GM12878 (cell line): ENCODE measurements at regions not wholly inside any gene's neighbourhood (a gene's known extent, or its start where the extent isn't known, plus 50 kb on each side); places are given as distances from the start of the nearest gene placed in this dataset.

ENCODE experiments used
- ATAC-seq: fragments of 200-7000 bp; cut with Tn5 transposase; 3 replicates; pipeline ENCODE4 v1.9.1; 2020; ENCODE audit warnings: mild to moderate bottlenecking, moderate library complexity
- BruUV-seq: library from RNA; stranded (reverse); fragments of 400-500 nt; replicated peaks from 2 replicates; lab custom pipeline; 2021; lab: Mats Ljungman, UMichigan
- CTCF ChIA-PET: fragments of 300-600 bp; sonication (Branson Sonifier 250); formaldehyde crosslinking; extraction: SDS; loops from one replicate; lab custom pipeline; 2021; ENCODE audit warnings: inconsistent platforms; lab: Yijun Ruan, JAX
- POLR2A ChIA-PET: fragments of 350-600 bp; formaldehyde crosslinking; extraction: SDS; loops from one replicate; lab custom pipeline; 2021; ENCODE audit warnings: inconsistent platforms; lab: Charles Lee
- RAD21 ChIA-PET: fragments of 300-600 bp; sonication (Branson Sonifier 250); formaldehyde crosslinking; loops from one replicate; lab custom pipeline; 2023; ENCODE audit warnings: antibody characterized with exemption; ENCODE audit not compliant: unreplicated experiment; lab: Charles Lee
- SMC1A ChIA-PET: fragments of 300-600 bp; sonication (Branson Sonifier 250); formaldehyde crosslinking; loops from one replicate; lab custom pipeline; 2023; ENCODE audit not compliant: unreplicated experiment, uncharacterized antibody; lab: Charles Lee
- DNase-seq: peaks from one replicate; pipeline ENCODE4 v3.0.0-alpha.2; 2011; ENCODE audit warnings: low read depth, low spot score
- FAIRE-seq: peaks from 3 replicates; lab custom pipeline; 2011; peaks lifted over from hg19 to GRCh38; lab: Jason Lieb, UNC
- H2AFZ ChIP-seq: 2 replicates; pipeline ENCODE4 v1.6.0; 2011; ENCODE audit warnings: low read depth, low read length, control low read depth; ENCODE audit not compliant: control insufficient read depth
- H3K27ac ChIP-seq: 2 replicates; pipeline ENCODE4 v1.5.1; 2011; ENCODE audit warnings: control low read depth; ENCODE audit not compliant: control insufficient read depth, insufficient read depth
- H3K27me3 ChIP-seq, 2 experiments: replicated peaks in 1 of 2; 2 replicates each; pipeline versions ENCODE4 v1.6.0 to v1.6.1; 2011; ENCODE audit warnings: low read length in 1 of 2; ENCODE audit not compliant: control insufficient read depth in 2 of 2, insufficient read depth in 2 of 2
- H3K36me3 ChIP-seq, 2 experiments: 2 replicates each; pipeline ENCODE4 v1.5.1; 2011; ENCODE audit warnings: low read length in 1 of 2; ENCODE audit not compliant: control insufficient read depth in 2 of 2, insufficient read depth in 2 of 2
- H3K4me1 ChIP-seq: 2 replicates; pipeline ENCODE4 v1.6.1; 2011; ENCODE audit warnings: mild to moderate bottlenecking, low read length, moderate library complexity, mixed read lengths; ENCODE audit not compliant: control insufficient read depth, insufficient read depth
- H3K4me2 ChIP-seq: 2 replicates; pipeline ENCODE4 v1.6.0; 2011; ENCODE audit warnings: control low read depth; ENCODE audit not compliant: control insufficient read depth, insufficient read depth
- H3K4me3 ChIP-seq: fragments of 200-600 bp; sonication (generic); 2 replicates; pipeline ENCODE4 v1.5.1; 2016
- H3K79me2 ChIP-seq: 2 replicates; pipeline ENCODE4 v1.6.0; 2011; ENCODE audit warnings: low read length; ENCODE audit not compliant: control insufficient read depth, insufficient read depth
- H3K9ac ChIP-seq: 2 replicates; pipeline ENCODE4 v1.8.0; 2011; ENCODE audit warnings: low read length, control low read depth, mixed read lengths; ENCODE audit not compliant: control insufficient read depth, insufficient read depth
- H3K9me3 ChIP-seq: replicated peaks from 3 replicates; pipeline ENCODE4 v1.5.1; 2011; ENCODE audit warnings: mild to moderate bottlenecking, low read length; ENCODE audit not compliant: control insufficient read depth, insufficient read depth
- H4K20me1 ChIP-seq: 2 replicates; pipeline ENCODE4 v1.6.0; 2011; ENCODE audit not compliant: control insufficient read depth, insufficient read depth
- BCL11A ChIP-seq: IDR thresholded peaks from 2 replicates; pipeline ENCODE4 v1.6.1; 2011; ENCODE audit warnings: low read depth, low read length
- BRCA1 ChIP-seq: IDR thresholded peaks from 2 replicates; pipeline ENCODE4 v1.6.1; 2011; ENCODE audit warnings: low read depth, low read length, improper control_type of control experiment
- CUX1 ChIP-seq: IDR thresholded peaks from 2 replicates; pipeline ENCODE4 v1.6.1; 2012; ENCODE audit warnings: improper control_type of control experiment, low read depth, low read length; ENCODE audit not compliant: insufficient replicate concordance
- IRF4 ChIP-seq: IDR thresholded peaks from 2 replicates; pipeline ENCODE4 v1.6.1; 2011; ENCODE audit warnings: low read depth, low read length
- KLF5 ChIP-seq: fragments of 450-650 bp; IDR thresholded peaks from 2 replicates; pipeline ENCODE4 v1.6.1; 2014; ENCODE audit warnings: mild to moderate bottlenecking; ENCODE audit not compliant: partially characterized antibody
- MTA3 ChIP-seq: IDR thresholded peaks from 2 replicates; pipeline ENCODE4 v1.6.1; 2012; ENCODE audit warnings: low read length, inconsistent platforms, borderline replicate concordance
- NR2C2 ChIP-seq: IDR thresholded peaks from 2 replicates; pipeline ENCODE4 v1.6.1; 2011; ENCODE audit warnings: borderline replicate concordance, low read depth; ENCODE audit not compliant: control insufficient read depth, insufficient read length
- PAX8 ChIP-seq: fragments of 450-650 bp; IDR thresholded peaks from 2 replicates; pipeline ENCODE4 v1.6.1; 2017; ENCODE audit warnings: mild to moderate bottlenecking, moderate library complexity
- RELA ChIP-seq: fragments of 450-650 bp; IDR thresholded peaks from 2 replicates; pipeline ENCODE4 v1.8.0; 2014; ENCODE audit warnings: borderline replicate concordance; ENCODE audit not compliant: partially characterized antibody
- SUPT20H ChIP-seq: IDR thresholded peaks from 2 replicates; pipeline ENCODE4 v1.6.1; 2011; ENCODE audit warnings: low read depth, mild to moderate bottlenecking, low read length, moderate library complexity, borderline replicate concordance; ENCODE audit not compliant: control insufficient read depth
- USF1 ChIP-seq: IDR thresholded peaks from 2 replicates; pipeline ENCODE4 v1.6.1; 2011; ENCODE audit warnings: borderline replicate concordance, low read depth, mild to moderate bottlenecking, moderate library complexity, mixed read lengths, low read length; ENCODE audit not compliant: insufficient read depth; ENCODE audit errors: extremely low read length
- WGBS: methylation state at CpG from one replicate; pipeline ENCODE4 v1.1.6; 2016; ENCODE audit warnings: low lambda C conversion rate; ENCODE audit not compliant: insufficient replicate concordance, insufficient coverage; ENCODE audit errors: missing lambda C conversion rate; 5-methylcytosine and 5-hydroxymethylcytosine counted together
- in situ Hi-C: fragments of 300-500 bp; cut with MboI; formaldehyde crosslinking; loops from 9 replicates; pipeline ENCODE4 v1.14.3; 2018; ENCODE audit warnings: mixed read lengths
- intact Hi-C: fragments of 100-400 bp; cut with micrococcal nuclease; formaldehyde crosslinking; loops from one replicate; pipeline ENCODE4 v1.14.2; 2022; ENCODE audit not compliant: unreplicated experiment

- TF ChIP-seq NR2C2: no peak
- no peak for TF ChIP-seq USF1
- TF ChIP-seq KLF5: no peak
- TF ChIP-seq PAX8: no peak
- TF ChIP-seq IRF4: no peak
- TF ChIP-seq CUX1: no peak
Observed at GRCh38 chr21:23881783-23882182, 1725.5 kb downstream of the MRPL39 start (continued).

GRCh38 chr21:23876925-23877558 is 1730.2 kb downstream of the MRPL39 start:
- ATAC-seq (no peak), DNase-seq (no peak), FAIRE-seq (no peak)
- H3K9me3 ChIP-seq: no peaks in the 10 kb centered on the region
- intact Hi-C loops (no loop called here), in situ Hi-C loops (no loop called here)
- no peak overlapping the region for H2AFZ ChIP-seq
- no peaks in the 10 kb centered on the region for H4K20me1 ChIP-seq
- RAD21 ChIA-PET: no interaction called here
- SMC1A ChIA-PET: no interaction called here
- CTCF ChIA-PET: no interaction called here
- no peaks in the 10 kb centered on the region for H3K79me2 ChIP-seq
- no peaks in the 10 kb centered on the region for H3K27me3 ChIP-seq
- H3K4me1 ChIP-seq: no peaks in the 10 kb centered on the region
- H3K9ac ChIP-seq: no peak overlapping the region
- TF ChIP-seq BCL11A (no peak), RELA (no peak), KLF5 (no peak), MTA3 (no peak), SUPT20H (no peak), BRCA1 (no peak)
- 13% methylated on average over 5 of the region's 5 CpGs for WGBS
- H3K36me3 ChIP-seq: no peaks in the 10 kb centered on the region
- H3K4me2 ChIP-seq: no peak overlapping the region
- H3K27ac ChIP-seq: no peak overlapping the region
- POLR2A ChIA-PET: no interaction called here
- no TSS peak for BruUV-seq
- H3K4me3 ChIP-seq: no peak overlapping the region
